ENCODE measurements at regions not wholly inside any gene's neighbourhood (a gene's known extent, or its start where the extent isn't known, plus 50 kb on each side); places are given as distances from the start of the nearest gene placed in this dataset.
"Not testable (repeated sequence)": the region's sequence is repeated elsewhere in the genome, so short reads cannot be mapped to it uniquely, and the experiment has no call there.

DNA sequence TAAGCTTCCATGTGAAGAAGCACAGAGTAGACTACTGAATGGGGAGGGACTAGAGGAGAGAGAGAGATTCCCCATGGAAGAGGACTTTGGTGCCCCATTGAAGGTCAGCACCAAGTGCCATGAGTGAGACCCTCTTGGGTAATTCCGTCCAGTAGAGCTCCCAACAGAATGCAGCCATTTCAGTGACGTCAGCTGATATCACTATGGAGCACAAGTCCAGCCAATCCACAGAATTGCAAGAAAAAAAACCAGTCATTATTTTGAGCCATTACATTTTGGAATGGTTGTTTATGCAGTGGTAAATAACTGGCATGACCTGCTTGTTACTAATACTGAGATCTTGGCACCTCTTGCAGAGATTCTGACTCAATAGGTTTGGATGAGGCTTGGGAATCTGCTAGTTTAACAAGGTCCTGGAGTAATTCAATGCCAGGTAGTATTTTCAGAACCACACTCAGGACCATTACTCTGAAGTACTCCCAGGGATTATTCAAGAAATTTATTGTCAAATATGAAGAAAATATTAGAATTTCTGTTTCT is 52.6 kb upstream of the SP8 start:
- FAIRE-seq = no peak

DNA sequence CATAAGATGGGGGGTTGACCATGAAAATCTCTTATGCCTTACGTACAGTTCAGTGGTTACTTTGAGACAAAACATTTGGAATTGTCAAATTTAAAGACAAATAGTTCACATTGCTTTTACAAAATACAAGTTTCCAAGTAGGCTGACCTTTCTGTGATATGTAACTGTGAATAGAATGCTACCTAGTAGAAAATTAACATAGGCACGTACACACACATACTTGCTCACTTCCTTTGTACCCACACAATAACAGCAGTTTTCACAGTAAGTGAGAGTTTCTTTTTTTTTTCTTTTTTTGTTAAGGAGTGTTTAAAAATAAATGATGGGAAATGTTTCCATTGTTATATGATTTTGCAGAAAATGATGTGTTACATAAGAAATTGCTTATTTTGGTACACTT is 53.3 kb upstream of the SP8 start:
- FAIRE-seq = no peak

DNA sequence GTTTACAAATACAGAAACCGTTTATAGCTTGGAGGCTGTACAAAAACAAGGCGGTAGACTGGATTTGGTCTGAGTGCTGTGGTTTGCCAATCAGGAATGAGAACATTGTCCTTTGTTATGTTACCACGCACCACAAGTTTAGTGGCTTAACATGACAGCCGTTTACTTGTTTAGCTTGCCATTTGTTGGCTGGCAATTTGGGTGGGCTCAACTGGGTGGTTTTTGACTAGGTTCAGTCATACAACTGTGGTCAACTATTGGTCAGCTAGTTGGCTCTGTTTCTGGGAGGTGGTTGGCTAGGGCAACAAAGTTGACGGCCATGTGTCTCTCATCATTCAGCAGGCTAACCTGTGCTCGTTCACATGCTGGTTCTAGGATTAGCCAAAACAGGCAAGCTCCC is 60.1 kb upstream of the SP8 start:
- FAIRE-seq = no peak

DNA sequence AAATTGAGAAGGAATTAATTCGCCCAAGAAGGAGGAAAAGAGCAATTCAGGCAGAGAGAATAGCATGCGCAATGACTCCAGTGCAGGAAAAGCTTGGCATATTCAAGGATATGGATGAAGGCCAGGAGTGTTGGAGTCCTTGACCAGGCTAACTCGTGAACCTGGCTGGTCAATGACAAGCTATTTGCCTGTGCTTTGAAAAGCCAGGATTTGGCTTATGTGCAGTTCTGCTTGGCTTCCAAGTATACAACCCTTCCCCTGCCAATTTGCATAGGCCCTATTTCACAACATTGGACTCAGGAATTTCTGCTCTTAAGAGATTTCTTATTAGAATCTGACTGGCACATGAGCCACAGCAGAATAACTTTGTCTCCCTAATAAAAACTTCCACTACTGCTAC is 72.3 kb upstream of the SP8 start:
- FAIRE-seq = no peak

DNA sequence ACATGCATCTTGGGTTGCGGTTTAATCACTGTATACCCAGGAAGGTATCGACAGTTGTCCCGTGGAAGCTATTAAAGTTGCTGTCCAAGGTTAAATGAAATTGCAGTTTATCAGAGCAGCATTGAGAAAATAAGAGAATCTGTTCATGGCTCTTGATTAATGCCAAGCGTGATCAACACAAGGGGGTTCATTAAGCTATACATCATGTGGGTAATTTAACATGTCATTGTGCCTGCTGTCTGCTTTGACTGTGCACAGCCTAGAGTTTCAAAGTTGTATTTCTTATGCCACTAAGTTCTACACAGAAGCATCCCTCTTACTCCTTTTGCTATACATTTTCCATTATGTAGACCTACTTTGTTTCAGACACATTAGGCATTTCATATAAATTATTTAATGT is 74.8 kb upstream of the SP8 start:
- FAIRE-seq = no peak

DNA sequence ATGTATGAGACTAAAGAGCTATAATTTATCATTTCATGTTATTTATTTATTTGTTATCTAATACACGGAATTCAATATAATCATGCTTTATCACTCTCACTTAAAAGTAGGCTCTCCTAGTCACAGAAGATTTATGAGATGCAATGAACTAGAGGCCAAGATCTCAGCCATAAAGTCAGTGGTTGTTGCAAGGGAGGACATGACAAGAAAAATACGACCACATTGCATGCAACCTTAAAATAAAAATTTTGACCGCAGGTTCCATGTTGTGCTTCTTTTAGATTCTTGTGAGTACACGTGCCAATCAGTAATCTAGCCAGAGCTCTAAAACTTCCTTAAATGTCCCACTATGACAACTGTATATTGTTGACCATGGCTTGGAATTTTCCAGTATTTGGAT is 75.9 kb upstream of the SP8 start:
- no peak for FAIRE-seq

DNA sequence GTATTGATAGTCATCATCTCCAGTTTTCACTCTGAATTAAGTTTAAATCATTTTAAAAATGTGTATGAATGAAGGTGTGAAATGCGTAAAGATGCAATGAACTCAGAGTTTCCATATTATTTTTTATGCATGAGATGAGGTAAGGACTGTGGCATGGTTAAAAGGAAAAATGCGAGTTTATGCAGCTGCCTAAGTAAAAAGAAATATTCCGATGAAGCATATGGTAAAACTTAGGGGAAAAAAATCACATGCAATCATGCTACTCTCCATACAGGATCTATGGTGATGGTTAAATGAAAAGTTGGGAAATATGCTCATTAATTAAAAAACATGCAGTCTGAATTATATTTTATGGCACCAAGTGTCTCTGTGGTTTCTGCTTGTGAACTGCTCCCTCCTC is 77.5 kb upstream of the SP8 start:
- FAIRE-seq = no peak

DNA sequence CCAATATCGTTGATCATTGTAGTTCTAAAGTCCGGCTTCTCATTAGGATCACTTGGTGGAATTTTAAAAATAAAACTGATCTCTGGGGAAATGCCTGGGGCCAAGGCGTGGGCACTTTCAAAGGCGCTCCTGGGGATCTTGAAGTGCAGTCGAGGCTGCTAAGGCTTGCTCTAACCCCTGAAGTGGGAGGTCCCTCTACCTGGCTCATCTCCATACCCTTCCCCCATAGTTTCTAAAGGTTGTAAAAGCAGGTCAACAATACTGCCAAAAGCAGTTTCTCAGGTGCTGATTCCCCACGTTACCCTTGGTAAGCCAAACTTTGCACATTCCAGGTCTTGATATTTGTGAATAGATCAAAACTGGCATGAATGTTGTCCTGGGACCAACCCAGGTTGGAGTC is 79.0 kb upstream of the SP8 start:
- no peak for FAIRE-seq

DNA sequence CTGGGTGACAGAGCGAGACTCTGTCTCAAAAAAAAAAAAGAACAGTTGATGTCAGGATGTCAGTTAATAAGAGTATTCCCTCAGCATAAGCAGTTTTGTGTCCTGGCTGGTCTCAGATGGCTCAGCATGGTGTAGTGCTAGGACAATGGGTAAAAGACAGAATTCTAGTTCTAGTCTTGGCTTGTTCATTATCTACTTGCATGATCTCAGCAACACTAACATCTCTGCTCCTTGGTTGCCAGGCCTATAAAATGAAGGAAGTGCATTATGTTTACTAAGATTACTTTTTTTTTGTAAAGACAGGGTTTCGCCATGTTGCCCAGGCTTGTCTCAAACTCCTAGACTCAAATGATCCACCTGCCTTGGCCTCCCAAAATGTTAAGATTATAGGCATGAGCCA is 84.3 kb upstream of the SP8 start:
- no peak for FAIRE-seq

DNA sequence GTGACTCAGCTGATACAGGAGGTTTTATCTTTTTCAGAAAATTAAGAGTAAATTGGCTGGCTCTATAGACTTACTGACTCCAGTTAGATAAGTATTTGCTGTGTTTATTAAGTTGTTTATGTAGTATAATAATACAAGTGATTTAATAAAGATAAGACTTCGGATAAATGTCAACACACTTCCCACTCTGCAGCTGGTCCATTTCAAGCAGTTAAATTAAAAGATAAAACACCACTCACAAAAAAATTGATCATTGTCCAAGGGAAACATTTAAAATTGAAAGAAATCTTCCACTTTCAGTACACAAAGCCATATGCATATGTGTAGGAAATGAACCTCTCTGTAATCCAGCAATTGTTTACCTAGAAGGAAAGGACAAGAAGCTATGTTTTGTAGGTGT is 106.1 kb upstream of the SP8 start:
- no peak for FAIRE-seq

DNA sequence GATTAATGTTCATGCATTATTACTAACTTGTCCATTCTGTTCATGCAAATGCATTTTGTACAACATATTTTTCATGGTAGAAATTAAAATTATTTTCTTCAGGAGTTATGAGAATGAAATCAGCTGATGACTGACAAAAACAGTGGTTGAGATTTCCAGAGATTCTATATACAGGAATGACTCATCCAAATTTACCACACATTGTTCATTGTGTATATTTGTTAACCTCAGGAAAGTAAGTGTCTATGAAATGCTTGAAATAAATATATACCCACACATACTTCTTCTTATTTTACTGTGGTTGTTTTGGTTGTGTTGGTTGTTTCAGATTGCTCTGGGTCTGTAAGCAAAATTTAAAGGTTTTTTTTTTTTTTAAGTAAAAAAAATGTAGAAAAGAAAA is 108.1 kb upstream of the SP8 start:
- FAIRE-seq = no peak

DNA sequence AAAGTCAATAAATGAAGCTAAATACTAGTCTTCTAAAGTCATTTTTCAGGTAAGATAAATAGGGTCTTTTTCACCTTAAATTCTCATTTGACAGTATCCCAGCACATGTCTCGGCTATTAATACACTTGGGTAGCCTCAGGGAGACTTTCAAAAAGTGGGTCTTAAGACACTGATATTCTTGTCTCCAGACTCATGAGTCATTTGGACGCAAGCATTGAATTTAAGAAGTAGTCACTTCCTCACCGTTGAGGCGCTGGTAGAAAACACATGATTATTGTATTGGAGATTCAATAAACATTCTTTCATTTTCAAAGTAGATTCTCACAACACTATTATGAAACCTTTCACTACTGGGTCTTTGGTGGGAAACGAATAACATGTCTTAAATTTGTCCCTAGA is 108.9 kb upstream of the SP8 start:
- FAIRE-seq = no peak

DNA sequence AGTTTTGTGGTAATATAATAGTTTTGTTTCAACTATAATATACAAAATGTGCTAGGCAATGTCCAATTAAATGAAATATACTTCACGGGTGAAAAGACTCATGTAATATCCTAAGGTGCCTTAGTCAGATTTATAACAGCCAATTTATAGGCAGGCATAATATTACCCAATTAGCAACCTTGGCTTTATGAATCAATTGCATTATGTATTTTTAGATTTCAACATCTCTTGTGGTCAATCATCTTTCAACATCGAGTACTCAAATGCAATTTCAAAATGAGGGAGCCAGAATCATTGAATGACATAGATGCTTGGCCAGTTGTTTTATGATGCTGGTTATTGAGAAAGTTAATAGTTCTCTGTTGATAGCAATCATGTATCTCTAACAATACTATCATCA is 110.3 kb upstream of the SP8 start:
- FAIRE-seq = no peak

DNA sequence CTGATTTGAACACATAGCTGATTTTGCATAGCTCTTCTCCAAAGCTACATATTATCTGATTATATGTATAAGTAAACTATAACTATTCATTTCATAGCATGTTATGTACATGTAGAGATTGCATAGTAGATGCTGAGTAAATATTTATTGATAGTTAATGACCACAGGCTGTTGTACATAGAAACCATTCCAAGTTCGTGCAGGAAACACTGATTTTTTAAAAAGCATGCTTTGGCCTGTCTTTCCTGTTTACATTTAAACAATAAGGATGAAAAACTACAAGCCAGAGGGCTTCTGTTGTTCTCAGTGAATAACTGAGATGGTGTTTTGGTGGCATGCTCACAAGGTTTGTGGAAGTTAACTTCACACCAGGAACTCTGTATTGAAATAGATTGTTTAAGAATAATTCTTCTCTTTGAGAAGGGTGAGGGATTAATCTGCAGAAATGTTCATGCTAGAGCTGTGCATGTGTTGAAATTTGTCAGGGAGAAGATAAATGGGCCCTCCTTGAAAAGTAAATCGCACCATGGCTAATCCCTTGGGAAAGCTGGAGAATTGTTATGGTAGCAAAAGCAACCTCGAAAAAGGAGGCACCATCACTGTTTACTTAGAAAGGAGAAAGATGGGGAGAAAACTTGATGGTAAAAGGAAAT is 120.2 kb upstream of the SP8 start:
- FAIRE-seq = no peak

DNA sequence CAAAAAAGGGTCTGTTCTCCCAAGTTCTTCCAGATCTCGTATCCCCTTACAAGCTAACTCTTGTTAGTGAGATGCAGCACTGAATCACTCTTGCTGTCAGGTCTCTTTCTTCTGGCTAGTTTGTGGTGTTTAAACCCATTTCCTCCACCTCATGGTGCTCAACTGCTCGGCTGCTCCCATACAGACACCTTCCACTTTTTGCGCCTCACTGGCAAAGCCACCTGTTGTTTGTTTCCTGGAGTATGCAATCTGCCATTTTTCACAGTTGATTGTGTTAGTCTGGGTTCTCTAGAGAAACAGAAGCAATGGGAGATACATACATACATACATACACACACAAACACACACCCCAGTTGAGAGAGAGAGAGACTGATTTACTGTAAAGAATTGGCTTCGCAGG is 124.4 kb upstream of the SP8 start:
- no peak for FAIRE-seq

DNA sequence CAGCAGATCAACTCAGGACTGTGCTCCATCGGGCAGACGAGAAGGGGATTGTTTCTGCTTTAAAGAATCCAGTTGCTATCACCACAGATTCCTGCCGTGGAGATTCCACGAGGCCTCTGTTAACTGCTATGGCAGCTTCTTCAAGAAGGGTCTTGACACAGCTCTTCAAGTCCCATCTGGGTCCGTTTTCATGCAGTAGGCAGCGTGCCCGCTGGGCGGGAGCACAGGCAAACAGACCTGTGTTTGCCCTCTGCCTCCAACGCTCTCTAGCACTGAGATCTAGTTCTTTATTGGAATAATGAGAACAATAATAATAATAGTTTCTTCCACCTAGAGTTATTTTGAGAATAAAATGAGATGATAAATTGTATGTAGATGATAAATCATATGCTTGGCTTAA is 127.2 kb upstream of the SP8 start:
- FAIRE-seq = no peak

DNA sequence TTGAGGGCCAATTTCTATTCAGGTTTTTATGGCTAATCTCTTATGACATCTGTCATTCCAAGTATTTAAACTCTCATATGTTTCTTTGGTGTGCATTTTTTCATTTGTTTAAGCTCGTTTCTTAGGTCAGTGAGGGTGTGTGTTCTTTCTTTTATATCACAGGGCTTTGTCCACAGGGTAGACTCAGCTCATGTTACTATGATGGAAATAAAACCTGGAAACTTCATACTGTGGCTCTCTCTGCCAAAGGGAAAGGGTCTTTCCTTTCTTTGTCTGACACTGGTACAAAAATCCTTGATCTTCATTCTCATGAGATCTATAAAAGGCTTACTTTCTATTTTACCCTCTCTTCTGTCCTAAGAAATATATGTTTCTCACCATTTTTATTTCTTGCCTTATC is 129.6 kb upstream of the SP8 start:
- no peak for FAIRE-seq

DNA sequence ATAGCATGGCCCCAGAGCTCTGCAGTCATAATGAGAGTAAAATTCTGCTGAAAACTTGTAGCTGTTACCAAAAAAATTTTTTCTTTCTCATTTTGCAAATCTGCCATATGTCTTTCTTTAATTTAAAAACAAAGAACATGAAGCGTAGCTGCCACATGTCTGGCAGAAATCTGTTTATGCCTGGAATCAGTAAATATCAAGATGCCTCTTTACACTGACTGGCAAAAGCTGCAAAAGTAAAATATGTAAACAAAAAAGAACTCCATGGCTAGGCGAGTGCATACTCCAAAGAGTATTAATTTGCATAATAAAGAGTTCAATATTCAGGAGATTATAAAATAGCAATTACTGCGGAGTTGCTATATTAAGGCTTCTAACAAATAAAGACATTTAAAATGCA is 130.9 kb upstream of the SP8 start:
- no peak for FAIRE-seq

DNA sequence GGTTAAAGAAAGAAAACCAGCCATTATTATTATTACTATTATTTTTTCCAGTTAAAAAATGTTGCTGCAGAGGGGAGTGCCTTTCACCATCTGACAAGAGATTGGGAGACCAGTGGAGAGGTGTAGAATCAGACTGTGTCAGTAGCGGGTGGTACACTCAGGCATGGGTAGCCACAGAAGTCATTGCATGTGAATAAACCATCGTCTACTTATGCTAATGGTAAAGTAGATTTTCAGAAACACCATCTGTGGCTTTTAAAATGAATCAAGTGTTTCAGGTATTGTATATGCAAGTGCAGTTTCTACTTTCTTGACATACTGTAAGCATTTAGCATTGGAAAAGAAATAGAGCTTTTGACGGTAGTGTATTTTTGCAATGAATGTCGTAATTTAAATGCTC is 131.5 kb upstream of the SP8 start:
- no peak for FAIRE-seq

DNA sequence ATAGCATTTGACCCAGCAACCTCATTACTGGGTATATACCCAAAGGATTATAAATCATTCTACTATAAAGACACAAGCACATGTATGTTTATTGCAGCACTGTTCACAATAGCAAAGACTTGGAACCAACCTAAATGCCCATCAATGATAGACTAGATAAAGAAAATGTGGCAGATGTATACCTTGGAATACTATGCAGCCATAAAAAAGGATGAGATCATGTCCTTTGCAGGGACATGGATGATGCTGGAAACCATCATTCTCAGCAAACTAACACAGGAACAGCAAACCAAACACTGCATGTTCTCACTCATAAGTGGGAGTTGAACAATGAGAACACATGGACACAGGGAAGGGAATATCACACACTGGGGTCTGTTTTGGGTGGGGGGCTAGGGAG is 140.5 kb upstream of the SP8 start:
- not testable (repeated sequence) for FAIRE-seq

DNA sequence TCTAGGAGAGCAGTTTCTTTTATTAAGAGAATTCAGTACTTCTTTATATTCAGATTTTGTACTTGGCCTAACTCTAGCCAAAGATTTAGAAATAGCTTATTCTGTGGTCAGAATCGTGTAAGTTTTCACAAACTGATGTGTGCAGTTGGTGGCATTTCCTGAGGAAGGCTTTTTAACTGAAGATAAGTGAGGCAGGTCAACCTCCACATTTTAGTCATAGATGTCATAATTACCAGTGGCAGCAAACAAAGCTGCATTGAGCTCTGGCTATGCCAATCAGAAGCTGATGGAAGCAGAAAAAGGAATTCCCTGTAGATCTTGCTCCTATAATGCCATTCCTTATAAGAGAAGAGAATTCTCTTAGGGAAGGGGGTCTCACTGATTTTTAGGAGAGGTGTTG is 141.3 kb upstream of the SP8 start:
- no peak for FAIRE-seq

DNA sequence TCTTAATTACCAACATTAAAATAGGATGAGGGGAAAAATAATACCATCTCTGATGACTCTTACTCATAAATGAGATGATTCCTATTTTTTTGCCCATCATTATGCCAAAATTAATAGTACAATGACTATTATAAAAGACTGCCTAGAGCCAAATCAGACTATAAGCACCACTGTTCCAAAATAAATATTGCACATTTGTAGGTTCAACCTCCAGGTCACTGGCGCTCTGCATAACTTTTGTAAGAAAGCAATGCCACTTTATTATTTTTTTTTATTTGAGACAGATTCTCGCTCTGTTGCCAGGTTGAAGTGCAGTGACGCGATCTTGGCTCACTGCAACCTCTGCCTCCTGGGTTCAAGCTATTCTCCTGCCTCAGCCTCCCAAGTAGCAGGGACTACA is 142.5 kb upstream of the SP8 start:
- FAIRE-seq = no peak

DNA sequence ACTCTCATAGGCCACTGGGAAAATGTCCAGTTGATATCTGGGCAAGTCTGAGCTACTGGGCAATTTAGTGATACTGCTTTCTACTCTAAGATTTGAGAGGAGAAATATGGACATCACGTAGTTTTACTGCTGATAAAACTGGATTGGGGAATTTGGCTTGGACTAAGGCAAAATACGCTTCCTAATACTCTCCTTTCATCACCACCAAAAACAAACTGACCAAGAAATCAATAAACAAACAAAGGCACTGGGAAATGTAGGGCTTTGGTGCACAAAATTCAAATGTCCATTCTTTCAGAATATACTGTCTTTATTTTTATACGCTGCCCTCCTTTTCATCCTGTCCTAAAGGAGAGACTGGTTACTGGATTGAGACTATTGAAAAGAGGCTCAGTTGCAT is 145.1 kb upstream of the SP8 start:
- FAIRE-seq = no peak

DNA sequence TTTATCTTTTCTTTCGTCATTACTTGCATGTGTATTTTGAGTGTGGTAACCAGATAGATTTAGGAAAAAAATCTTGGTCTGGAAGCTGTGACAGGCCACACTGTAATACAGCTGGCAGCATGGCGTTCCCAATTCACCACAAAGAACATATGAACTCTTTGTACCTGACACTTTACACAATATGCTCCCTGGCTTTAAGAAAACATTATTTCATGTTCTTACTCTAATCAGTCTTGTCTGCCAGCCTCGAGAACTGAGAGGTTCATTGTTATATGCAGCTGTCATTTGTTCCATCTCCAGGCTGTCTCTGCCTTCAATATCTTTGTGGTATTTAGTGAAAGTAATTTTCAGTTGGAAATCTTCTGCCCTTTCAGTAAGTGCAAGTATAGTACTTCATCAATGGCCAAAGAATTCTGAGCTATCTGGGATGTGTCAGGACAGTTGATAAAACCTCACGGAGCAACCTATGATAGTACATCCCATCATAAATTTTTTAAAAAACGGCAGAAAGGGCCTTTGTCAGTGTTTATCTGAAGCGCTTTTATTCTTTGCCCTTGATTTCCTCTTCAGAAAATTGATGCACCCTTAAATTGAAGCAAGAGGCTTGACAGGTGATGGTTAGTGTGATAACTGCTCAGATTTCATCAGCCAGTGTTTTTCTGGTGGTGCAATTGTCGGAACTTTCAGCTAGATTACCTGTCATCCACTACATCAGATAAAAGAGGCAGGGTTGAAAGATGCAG is 146.3 kb upstream of the SP8 start:
- FAIRE-seq = no peak

DNA sequence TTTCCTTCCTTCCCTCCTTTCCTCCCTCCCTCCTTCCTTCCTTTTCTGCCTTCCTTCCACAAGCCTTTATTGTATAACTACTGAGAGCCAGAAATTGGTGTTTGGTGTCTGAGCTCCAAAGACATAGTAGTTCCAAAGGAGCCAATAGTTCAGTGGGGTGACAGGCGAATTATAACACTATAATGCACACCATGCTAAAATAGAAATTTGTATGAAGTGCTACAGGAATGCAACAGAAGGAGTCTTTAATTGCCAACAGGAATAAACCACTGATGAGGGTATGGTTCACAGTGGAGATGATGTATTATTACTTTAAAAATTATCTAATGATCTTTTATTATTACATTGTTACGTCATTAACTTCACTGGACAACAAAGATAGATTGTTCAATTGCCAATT is 158.8 kb upstream of the SP8 start:
- FAIRE-seq = no peak
